ENCODE measurements at regions not wholly inside any gene's neighbourhood (a gene's known extent, or its start where the extent isn't known, plus 50 kb on each side); places are given as distances from the start of the nearest gene placed in this dataset.

DNA sequence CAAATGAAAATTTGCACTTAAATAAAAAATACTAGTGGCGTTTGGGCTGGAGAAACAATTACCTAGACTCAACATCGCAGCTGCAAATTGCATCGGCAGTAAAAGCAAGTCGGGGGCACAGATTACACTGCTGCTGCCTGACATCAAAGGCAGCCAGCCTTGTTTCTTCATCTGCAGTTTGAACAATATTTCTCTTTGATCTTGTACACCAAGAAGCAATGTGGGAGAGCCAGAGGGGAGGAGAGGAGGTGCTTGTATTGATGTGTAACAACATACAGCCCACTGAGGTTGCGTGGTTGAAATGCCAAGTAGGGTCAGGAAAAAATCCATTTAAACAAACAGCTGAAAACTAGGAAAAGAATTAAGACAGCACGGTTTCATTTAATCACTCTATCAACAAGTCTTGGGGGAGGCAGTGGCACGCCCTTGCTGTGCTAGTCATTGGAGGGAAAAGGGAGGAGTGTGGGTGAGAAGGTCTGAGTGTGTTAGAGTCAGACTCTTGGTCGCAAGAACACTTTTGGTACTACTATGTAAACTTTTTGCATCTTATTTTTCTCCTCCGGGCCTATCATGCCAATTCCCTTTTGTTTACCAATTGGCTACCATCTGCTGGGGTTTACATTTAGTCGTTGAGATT, 456.5 kb downstream of the OMA1 start:
- no peaks in the 10 kb centered on the region for H3F3A ChIP-seq (replicated peaks; ENCODE audit: insufficient read depth)
- no peak overlapping the region for H3K4me3 ChIP-seq (ENCODE audit: low read depth in 2 of 2, low read length in 1 of 2)
- CTCF ChIA-PET = interaction anchor here (1.4 kb wide), 1 partner anchor 9 kb away, joined by 3 read pairs; no protein-coding TSS in a partner anchor
- H3K4me2 ChIP-seq = no peak overlapping the region
- no peak overlapping the region for H2AFZ ChIP-seq (ENCODE audit: low read depth)
- no peaks in the 10 kb centered on the region for H3K36me3 ChIP-seq (replicated peaks in 1 of 2; ENCODE audit: control insufficient read depth in 1 of 2, insufficient read depth in 2 of 2, low read length in 1 of 2)
- no peak for DNase-seq
- H3K27ac ChIP-seq (ENCODE audit: low read depth in 2 of 2, low read length in 1 of 2) = no peak overlapping the region
- H4K20me1 ChIP-seq (ENCODE audit: insufficient read depth) = no peaks in the 10 kb centered on the region
- TF ChIP-seq RFX5 (IDR thresholded peaks at IDR 0.05; ENCODE audit: low read length) = no peak
- no peak for TF ChIP-seq TAF1 (IDR thresholded peaks at IDR 0.05; ENCODE audit: borderline replicate concordance, low read depth, low read length)
- no peak for TF ChIP-seq GATA2 (CRISPR knock-in tag; IDR thresholded peaks at IDR 0.05)
- TF ChIP-seq, protein P1, sequence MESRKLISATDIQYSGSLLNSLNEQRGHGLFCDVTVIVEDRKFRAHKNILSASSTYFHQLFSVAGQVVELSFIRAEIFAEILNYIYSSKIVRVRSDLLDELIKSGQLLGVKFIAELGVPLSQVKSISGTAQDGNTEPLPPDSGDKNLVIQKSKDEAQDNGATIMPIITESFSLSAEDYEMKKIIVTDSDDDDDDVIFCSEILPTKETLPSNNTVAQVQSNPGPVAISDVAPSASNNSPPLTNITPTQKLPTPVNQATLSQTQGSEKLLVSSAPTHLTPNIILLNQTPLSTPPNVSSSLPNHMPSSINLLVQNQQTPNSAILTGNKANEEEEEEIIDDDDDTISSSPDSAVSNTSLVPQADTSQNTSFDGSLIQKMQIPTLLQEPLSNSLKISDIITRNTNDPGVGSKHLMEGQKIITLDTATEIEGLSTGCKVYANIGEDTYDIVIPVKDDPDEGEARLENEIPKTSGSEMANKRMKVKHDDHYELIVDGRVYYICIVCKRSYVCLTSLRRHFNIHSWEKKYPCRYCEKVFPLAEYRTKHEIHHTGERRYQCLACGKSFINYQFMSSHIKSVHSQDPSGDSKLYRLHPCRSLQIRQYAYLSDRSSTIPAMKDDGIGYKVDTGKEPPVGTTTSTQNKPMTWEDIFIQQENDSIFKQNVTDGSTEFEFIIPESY (IDR thresholded peaks at IDR 0.05; ENCODE audit: borderline replicate concordance, low read depth) = no peak
- no peak for TF ChIP-seq JUND (IDR thresholded peaks at IDR 0.05)
- TF ChIP-seq, protein P2, sequence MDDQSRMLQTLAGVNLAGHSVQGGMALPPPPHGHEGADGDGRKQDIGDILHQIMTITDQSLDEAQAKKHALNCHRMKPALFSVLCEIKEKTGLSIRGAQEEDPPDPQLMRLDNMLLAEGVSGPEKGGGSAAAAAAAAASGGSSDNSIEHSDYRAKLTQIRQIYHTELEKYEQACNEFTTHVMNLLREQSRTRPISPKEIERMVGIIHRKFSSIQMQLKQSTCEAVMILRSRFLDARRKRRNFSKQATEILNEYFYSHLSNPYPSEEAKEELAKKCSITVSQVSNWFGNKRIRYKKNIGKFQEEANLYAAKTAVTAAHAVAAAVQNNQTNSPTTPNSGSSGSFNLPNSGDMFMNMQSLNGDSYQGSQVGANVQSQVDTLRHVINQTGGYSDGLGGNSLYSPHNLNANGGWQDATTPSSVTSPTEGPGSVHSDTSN (IDR thresholded peaks at IDR 0.05) = no peak
- TF ChIP-seq, protein P3, sequence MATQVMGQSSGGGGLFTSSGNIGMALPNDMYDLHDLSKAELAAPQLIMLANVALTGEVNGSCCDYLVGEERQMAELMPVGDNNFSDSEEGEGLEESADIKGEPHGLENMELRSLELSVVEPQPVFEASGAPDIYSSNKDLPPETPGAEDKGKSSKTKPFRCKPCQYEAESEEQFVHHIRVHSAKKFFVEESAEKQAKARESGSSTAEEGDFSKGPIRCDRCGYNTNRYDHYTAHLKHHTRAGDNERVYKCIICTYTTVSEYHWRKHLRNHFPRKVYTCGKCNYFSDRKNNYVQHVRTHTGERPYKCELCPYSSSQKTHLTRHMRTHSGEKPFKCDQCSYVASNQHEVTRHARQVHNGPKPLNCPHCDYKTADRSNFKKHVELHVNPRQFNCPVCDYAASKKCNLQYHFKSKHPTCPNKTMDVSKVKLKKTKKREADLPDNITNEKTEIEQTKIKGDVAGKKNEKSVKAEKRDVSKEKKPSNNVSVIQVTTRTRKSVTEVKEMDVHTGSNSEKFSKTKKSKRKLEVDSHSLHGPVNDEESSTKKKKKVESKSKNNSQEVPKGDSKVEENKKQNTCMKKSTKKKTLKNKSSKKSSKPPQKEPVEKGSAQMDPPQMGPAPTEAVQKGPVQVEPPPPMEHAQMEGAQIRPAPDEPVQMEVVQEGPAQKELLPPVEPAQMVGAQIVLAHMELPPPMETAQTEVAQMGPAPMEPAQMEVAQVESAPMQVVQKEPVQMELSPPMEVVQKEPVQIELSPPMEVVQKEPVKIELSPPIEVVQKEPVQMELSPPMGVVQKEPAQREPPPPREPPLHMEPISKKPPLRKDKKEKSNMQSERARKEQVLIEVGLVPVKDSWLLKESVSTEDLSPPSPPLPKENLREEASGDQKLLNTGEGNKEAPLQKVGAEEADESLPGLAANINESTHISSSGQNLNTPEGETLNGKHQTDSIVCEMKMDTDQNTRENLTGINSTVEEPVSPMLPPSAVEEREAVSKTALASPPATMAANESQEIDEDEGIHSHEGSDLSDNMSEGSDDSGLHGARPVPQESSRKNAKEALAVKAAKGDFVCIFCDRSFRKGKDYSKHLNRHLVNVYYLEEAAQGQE (IDR thresholded peaks at IDR 0.05; ENCODE audit: low read depth, low read length) = no peak
- TF ChIP-seq, protein P4, sequence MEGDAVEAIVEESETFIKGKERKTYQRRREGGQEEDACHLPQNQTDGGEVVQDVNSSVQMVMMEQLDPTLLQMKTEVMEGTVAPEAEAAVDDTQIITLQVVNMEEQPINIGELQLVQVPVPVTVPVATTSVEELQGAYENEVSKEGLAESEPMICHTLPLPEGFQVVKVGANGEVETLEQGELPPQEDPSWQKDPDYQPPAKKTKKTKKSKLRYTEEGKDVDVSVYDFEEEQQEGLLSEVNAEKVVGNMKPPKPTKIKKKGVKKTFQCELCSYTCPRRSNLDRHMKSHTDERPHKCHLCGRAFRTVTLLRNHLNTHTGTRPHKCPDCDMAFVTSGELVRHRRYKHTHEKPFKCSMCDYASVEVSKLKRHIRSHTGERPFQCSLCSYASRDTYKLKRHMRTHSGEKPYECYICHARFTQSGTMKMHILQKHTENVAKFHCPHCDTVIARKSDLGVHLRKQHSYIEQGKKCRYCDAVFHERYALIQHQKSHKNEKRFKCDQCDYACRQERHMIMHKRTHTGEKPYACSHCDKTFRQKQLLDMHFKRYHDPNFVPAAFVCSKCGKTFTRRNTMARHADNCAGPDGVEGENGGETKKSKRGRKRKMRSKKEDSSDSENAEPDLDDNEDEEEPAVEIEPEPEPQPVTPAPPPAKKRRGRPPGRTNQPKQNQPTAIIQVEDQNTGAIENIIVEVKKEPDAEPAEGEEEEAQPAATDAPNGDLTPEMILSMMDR (IDR thresholded peaks at IDR 0.05) = no peak
- no peak for TF ChIP-seq ELF1 (IDR thresholded peaks at IDR 0.05)
- TF ChIP-seq CHD2 (IDR thresholded peaks at IDR 0.05; ENCODE audit: low read length, partially characterized antibody) = no peak
- TF ChIP-seq SMC3 (IDR thresholded peaks at IDR 0.05; ENCODE audit: low read depth, low read length) = no peak
- TF ChIP-seq FOXM1 (IDR thresholded peaks at IDR 0.05; ENCODE audit: low read depth) = no peak
- no peak for TF ChIP-seq GABPA (IDR thresholded peaks at IDR 0.05; ENCODE audit: low read depth)
- no peak for TF ChIP-seq TCF12 (IDR thresholded peaks at IDR 0.05)
- no peak for TF ChIP-seq RXRA (IDR thresholded peaks at IDR 0.05; ENCODE audit: borderline replicate concordance, low read depth)
- TF ChIP-seq, protein P5, sequence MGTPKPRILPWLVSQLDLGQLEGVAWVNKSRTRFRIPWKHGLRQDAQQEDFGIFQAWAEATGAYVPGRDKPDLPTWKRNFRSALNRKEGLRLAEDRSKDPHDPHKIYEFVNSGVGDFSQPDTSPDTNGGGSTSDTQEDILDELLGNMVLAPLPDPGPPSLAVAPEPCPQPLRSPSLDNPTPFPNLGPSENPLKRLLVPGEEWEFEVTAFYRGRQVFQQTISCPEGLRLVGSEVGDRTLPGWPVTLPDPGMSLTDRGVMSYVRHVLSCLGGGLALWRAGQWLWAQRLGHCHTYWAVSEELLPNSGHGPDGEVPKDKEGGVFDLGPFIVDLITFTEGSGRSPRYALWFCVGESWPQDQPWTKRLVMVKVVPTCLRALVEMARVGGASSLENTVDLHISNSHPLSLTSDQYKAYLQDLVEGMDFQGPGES (IDR thresholded peaks at IDR 0.05; ENCODE audit: low read depth, low read length) = no peak
- no peaks in the 10 kb centered on the region for H3K4me1 ChIP-seq (ENCODE audit: control insufficient read depth in 1 of 2, insufficient read depth in 2 of 2, low read depth in 1 of 2, low read length in 1 of 2)
- no peaks in the 10 kb centered on the region for H3K9me2 ChIP-seq
- no peaks in the 10 kb centered on the region for H3K79me2 ChIP-seq (ENCODE audit: insufficient read depth)
- H3K9me3 ChIP-seq = no peaks in the 10 kb centered on the region
- 58% methylated on average over 10 of the region's 10 CpGs for WGBS (ENCODE audit: low lambda C conversion rate)
- POLR2A ChIA-PET = no interaction called here
- no peaks in the 10 kb centered on the region for H3K27me3 ChIP-seq (ENCODE audit: insufficient read depth)
- no peak overlapping the region for H3K9ac ChIP-seq

All from SK-N-SH (cell line).